GM18505 (cell line): ENCODE measurements at regions not wholly inside any gene's neighbourhood (a gene's known extent, or its start where the extent isn't known, plus 50 kb on each side); places are given as distances from the start of the nearest gene placed in this dataset.

Experiments
- ATAC-seq: cut with Tn5 transposase; IDR thresholded peaks from one replicate; pipeline ENCODE4 v1.9.1; 2021; ENCODE audit not compliant: unreplicated experiment
- POLR2A ChIP-seq: IDR thresholded peaks from 4 replicates; pipeline ENCODE4 v1.6.1; 2011; ENCODE audit warnings: borderline replicate concordance; ENCODE audit not compliant: insufficient read depth, insufficient read length; ENCODE audit errors: extremely low read depth

GRCh38 chr14:98382662-98383061 is 889.3 kb downstream of the BCL11B start:
- ATAC-seq: no peak

GRCh38 chr14:98385851-98386250 is 886.1 kb downstream of the BCL11B start:
- TF ChIP-seq POLR2A: no peak
- no peak for ATAC-seq

More at GRCh38 chr14:98382662-98383061, 889.3 kb downstream of the BCL11B start:
- TF ChIP-seq POLR2A: no peak

- TF ChIP-seq POLR2A: no peak
- ATAC-seq: no peak
These were observed 880.9 kb downstream of the BCL11B start for GRCh38 chr14:98391061-98391460.

GRCh38 chr14:98393527-98393926 is 878.5 kb downstream of the BCL11B start:
- TF ChIP-seq POLR2A: no peak

GRCh38 chr14:98404811-98405210 is 867.2 kb downstream of the BCL11B start:
- no peak for ATAC-seq
- TF ChIP-seq POLR2A: no peak

More at GRCh38 chr14:98393527-98393926, 878.5 kb downstream of the BCL11B start:
- no peak for ATAC-seq

- TF ChIP-seq POLR2A: no peak
- ATAC-seq: no peak
These were observed 863.9 kb downstream of the BCL11B start for GRCh38 chr14:98408024-98408555.

- TF ChIP-seq POLR2A: no peak
- ATAC-seq: no peak
These were observed 863.3 kb downstream of the BCL11B start for GRCh38 chr14:98408713-98409112.

GRCh38 chr14:98411154-98411553 is 860.8 kb downstream of the BCL11B start:
- ATAC-seq: no peak
- no peak for TF ChIP-seq POLR2A

- TF ChIP-seq POLR2A: no peak
- no peak for ATAC-seq
These were observed 859.6 kb downstream of the BCL11B start for GRCh38 chr14:98412431-98412830.

- no peak for TF ChIP-seq POLR2A
- no peak for ATAC-seq
These were observed 856.2 kb downstream of the BCL11B start for GRCh38 chr14:98415766-98416165.

- no peak for TF ChIP-seq POLR2A
- ATAC-seq: no peak
These were observed 855.0 kb downstream of the BCL11B start for GRCh38 chr14:98417001-98417400.

- TF ChIP-seq POLR2A: no peak
- ATAC-seq: no peak
These were observed 843.5 kb downstream of the BCL11B start for GRCh38 chr14:98428483-98428994.

GRCh38 chr14:98433436-98433835 is 838.6 kb downstream of the BCL11B start:
- ATAC-seq: no peak
- TF ChIP-seq POLR2A: no peak

- no peak for ATAC-seq
- TF ChIP-seq POLR2A: no peak
These were observed 834.9 kb downstream of the BCL11B start for GRCh38 chr14:98437113-98437512.

- ATAC-seq: no peak
- TF ChIP-seq POLR2A: no peak
These were observed 827.9 kb downstream of the BCL11B start for GRCh38 chr14:98444077-98444476.

- no peak for ATAC-seq
- TF ChIP-seq POLR2A: no peak
These were observed 826.3 kb downstream of the BCL11B start for GRCh38 chr14:98445718-98446117.

GRCh38 chr14:98446508-98446907 is 825.5 kb downstream of the BCL11B start:
- ATAC-seq: no peak
- no peak for TF ChIP-seq POLR2A
